ENCODE measurements at regions not wholly inside any gene's neighbourhood (a gene's known extent, or its start where the extent isn't known, plus 50 kb on each side); places are given as distances from the start of the nearest gene placed in this dataset.

- no peak for DNase-seq (ENCODE audit: low read depth)
Measured at GRCh38 chr3:109532257-109533216, 195.2 kb upstream of the DPPA4 start.

GRCh38 chr3:109545746-109546145 lies 208.4 kb upstream of the DPPA4 start:
- no peak for DNase-seq (ENCODE audit: low read depth)

GRCh38 chr3:109548192-109548938 lies 211.0 kb upstream of the DPPA4 start:
- no peak for DNase-seq (ENCODE audit: low read depth)

GRCh38 chr3:109553591-109554371 lies 216.4 kb upstream of the DPPA4 start:
- DNase-seq (ENCODE audit: low read depth), result no peak

GRCh38 chr3:109559389-109559788 lies 222.0 kb upstream of the DPPA4 start:
- DNase-seq (ENCODE audit: low read depth), result no peak

- DNase-seq (ENCODE audit: low read depth), result no peak
Measured at GRCh38 chr3:109563149-109563548, 225.8 kb upstream of the DPPA4 start.

GRCh38 chr3:109569135-109569846 lies 231.9 kb upstream of the DPPA4 start:
- DNase-seq (ENCODE audit: low read depth), result no peak

GRCh38 chr3:109570408-109570807 lies 233.1 kb upstream of the DPPA4 start:
- DNase-seq (ENCODE audit: low read depth), result no peak

GRCh38 chr3:109572301-109572700 lies 235.0 kb upstream of the DPPA4 start:
- no peak for DNase-seq (ENCODE audit: low read depth)

- DNase-seq (ENCODE audit: low read depth), result no peak
Measured at GRCh38 chr3:109596991-109597390, 259.6 kb upstream of the DPPA4 start.

- DNase-seq (ENCODE audit: low read depth), result no peak
Measured at GRCh38 chr3:109597444-109597843, 260.1 kb upstream of the DPPA4 start.

GRCh38 chr3:109607897-109608296 lies 270.6 kb upstream of the DPPA4 start:
- DNase-seq (ENCODE audit: low read depth), result no peak

GRCh38 chr3:109608574-109608973 lies 271.2 kb upstream of the DPPA4 start:
- DNase-seq (ENCODE audit: low read depth), result no peak

GRCh38 chr3:109618766-109619378 lies 281.5 kb upstream of the DPPA4 start:
- DNase-seq (ENCODE audit: low read depth), result no peak

- no peak for DNase-seq (ENCODE audit: low read depth)
Measured at GRCh38 chr3:109631897-109632296, 294.6 kb upstream of the DPPA4 start.

- no peak for DNase-seq (ENCODE audit: low read depth)
Measured at GRCh38 chr3:109640146-109640652, 302.9 kb upstream of the DPPA4 start.

GRCh38 chr3:109642025-109642424 lies 304.7 kb upstream of the DPPA4 start:
- DNase-seq (ENCODE audit: low read depth), result no peak

GRCh38 chr3:109643590-109643989 lies 306.2 kb upstream of the DPPA4 start:
- no peak for DNase-seq (ENCODE audit: low read depth)

GRCh38 chr3:109644332-109644731 lies 307.0 kb upstream of the DPPA4 start:
- no peak for DNase-seq (ENCODE audit: low read depth)

- DNase-seq (ENCODE audit: low read depth), result no peak
Measured at GRCh38 chr3:109644746-109645145, 307.4 kb upstream of the DPPA4 start.

- no peak for DNase-seq (ENCODE audit: low read depth)
Measured at GRCh38 chr3:109648027-109648426, 310.7 kb upstream of the DPPA4 start.

All from stimulated activated CD8-positive, alpha-beta memory T cell treated with anti-CD3 and anti-CD28 coated beads, Interleukin-15, amount 100 ng/mL, for 24 hours (primary cell).